Endothelial cell (in vitro differentiated cells): ENCODE measurements at regions not wholly inside any gene's neighbourhood (a gene's known extent, or its start where the extent isn't known, plus 50 kb on each side); places are given as distances from the start of the nearest gene placed in this dataset.
"Not testable (repeated sequence)": the region's sequence is repeated elsewhere in the genome, so short reads cannot be mapped to it uniquely, and the experiment has no call there.

Experiments
- DNase-seq: peaks from one replicate; pipeline ENCODE4 v3.0.0; 2021; ENCODE audit warnings: low spot score
- H3K27ac Mint-ChIP-seq: one replicate; pipeline ENCODE4 v1.8.0; 2021; ENCODE audit warnings: mixed read lengths, inconsistent platforms; ENCODE audit not compliant: unreplicated experiment
- H3K27me3 Mint-ChIP-seq: one replicate; pipeline ENCODE4 v1.8.0; 2021; ENCODE audit warnings: mild to moderate bottlenecking, moderate library complexity, mixed read lengths, inconsistent platforms; ENCODE audit not compliant: unreplicated experiment
- H3K36me3 Mint-ChIP-seq: one replicate; pipeline ENCODE4 v1.8.0; 2021; ENCODE audit warnings: mild to moderate bottlenecking, low read depth, mixed read lengths, inconsistent platforms; ENCODE audit not compliant: unreplicated experiment
- H3K4me1 Mint-ChIP-seq: one replicate; pipeline ENCODE4 v1.8.0; 2021; ENCODE audit warnings: mild to moderate bottlenecking, mixed read lengths, inconsistent platforms; ENCODE audit not compliant: unreplicated experiment
- H3K4me3 Mint-ChIP-seq: one replicate; pipeline ENCODE4 v1.8.0; 2021; ENCODE audit warnings: mild to moderate bottlenecking, mixed read lengths, inconsistent platforms; ENCODE audit not compliant: unreplicated experiment
- H3K9me3 Mint-ChIP-seq: one replicate; pipeline ENCODE4 v1.8.0; 2021; ENCODE audit warnings: mixed read lengths, inconsistent platforms; ENCODE audit not compliant: unreplicated experiment
- TF ChIP-seq, protein P1 (sequence below): fragments of 200-600 bp; sonication (generic); IDR thresholded peaks from one replicate; pipeline ENCODE4 v1.5.0; 2021; ENCODE audit warnings: antibody characterized with exemption; ENCODE audit not compliant: unreplicated experiment

DNA sequence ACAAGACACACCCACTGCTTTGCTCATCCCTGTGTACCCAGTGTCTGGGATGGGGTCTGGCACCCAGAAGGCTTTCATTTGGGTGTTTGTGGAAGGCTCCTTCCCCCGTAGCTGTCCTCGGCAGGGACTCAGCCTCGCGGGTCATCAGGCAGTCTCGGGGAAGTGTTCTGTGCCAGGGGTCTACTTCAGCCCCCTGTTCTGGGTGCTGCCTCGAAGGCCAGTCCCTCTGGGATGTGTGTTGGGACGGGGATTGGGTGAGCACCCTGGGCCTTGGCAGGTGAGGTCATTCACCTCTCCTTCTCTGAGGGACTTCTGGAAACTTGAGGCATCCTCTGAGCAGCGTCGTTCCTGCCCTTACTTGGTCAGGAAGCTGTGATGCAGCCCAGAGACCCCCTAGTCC lies 65.5 kb downstream of the RPUSD4 start:
- peaks cover 8% of the 10 kb centered on the region for H3K4me1 Mint-ChIP-seq
- H3K4me3 Mint-ChIP-seq, result no peak overlapping the region
- no peak overlapping the region for H3K27ac Mint-ChIP-seq
- H3K9me3 Mint-ChIP-seq, result no peaks in the 10 kb centered on the region
- H3K27me3 Mint-ChIP-seq, result peaks cover 4% of the 10 kb centered on the region
- TF ChIP-seq, protein P1, sequence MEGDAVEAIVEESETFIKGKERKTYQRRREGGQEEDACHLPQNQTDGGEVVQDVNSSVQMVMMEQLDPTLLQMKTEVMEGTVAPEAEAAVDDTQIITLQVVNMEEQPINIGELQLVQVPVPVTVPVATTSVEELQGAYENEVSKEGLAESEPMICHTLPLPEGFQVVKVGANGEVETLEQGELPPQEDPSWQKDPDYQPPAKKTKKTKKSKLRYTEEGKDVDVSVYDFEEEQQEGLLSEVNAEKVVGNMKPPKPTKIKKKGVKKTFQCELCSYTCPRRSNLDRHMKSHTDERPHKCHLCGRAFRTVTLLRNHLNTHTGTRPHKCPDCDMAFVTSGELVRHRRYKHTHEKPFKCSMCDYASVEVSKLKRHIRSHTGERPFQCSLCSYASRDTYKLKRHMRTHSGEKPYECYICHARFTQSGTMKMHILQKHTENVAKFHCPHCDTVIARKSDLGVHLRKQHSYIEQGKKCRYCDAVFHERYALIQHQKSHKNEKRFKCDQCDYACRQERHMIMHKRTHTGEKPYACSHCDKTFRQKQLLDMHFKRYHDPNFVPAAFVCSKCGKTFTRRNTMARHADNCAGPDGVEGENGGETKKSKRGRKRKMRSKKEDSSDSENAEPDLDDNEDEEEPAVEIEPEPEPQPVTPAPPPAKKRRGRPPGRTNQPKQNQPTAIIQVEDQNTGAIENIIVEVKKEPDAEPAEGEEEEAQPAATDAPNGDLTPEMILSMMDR, result no peak
- no peak for DNase-seq
- no peaks in the 10 kb centered on the region for H3K36me3 Mint-ChIP-seq

DNA sequence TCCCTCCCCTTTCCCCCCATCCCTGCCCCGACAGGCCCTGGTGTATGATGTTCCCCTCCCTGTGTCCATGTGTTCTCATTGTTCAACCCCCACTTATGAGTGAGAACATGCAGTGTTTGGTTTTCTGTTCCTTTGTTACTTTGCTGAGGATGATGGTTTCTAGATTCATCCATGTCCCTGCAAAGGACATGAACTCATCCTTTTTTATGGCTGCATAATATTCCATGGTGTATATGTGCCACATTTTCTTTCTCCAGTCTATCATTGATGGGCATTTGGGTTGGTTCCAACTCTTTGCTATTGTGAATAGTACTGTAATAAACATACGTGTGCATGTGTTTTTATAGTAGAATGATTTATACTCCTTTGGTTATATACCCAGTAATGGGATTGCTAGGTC lies 68.0 kb downstream of the RPUSD4 start:
- peaks cover 15% of the 10 kb centered on the region for H3K4me1 Mint-ChIP-seq
- not testable (repeated sequence) for H3K27ac Mint-ChIP-seq, H3K9me3 Mint-ChIP-seq, DNase-seq, H3K27me3 Mint-ChIP-seq, H3K4me3 Mint-ChIP-seq, H3K36me3 Mint-ChIP-seq

DNA sequence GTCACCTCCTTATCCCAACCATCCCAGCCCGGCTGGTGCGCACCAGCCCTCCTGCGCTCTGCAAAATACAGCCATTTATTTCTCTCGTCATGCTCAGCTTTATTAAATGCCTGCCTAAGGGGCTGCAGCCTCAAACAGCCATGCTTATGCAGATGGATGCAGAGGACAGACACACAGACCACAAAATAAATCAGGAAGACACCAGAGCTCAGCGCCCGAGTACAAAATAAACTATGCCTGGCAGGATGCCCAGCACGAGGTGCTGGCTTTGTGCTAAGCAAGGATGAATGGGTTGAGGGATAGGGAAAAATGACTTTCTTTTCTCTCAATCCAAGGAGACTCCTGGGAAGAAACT lies 70.5 kb downstream of the RPUSD4 start:
- Mint-ChIP-seq H3K9me3 (no peaks in the 10 kb centered on the region), H3K4me3 (no peak overlapping the region), H3K27me3 (no peaks in the 10 kb centered on the region), H3K36me3 (no peaks in the 10 kb centered on the region), H3K27ac (no peak overlapping the region), H3K4me1 (peaks cover 7% of the 10 kb centered on the region)
- TF ChIP-seq, protein P1, result no peak
- no peak for DNase-seq

DNA sequence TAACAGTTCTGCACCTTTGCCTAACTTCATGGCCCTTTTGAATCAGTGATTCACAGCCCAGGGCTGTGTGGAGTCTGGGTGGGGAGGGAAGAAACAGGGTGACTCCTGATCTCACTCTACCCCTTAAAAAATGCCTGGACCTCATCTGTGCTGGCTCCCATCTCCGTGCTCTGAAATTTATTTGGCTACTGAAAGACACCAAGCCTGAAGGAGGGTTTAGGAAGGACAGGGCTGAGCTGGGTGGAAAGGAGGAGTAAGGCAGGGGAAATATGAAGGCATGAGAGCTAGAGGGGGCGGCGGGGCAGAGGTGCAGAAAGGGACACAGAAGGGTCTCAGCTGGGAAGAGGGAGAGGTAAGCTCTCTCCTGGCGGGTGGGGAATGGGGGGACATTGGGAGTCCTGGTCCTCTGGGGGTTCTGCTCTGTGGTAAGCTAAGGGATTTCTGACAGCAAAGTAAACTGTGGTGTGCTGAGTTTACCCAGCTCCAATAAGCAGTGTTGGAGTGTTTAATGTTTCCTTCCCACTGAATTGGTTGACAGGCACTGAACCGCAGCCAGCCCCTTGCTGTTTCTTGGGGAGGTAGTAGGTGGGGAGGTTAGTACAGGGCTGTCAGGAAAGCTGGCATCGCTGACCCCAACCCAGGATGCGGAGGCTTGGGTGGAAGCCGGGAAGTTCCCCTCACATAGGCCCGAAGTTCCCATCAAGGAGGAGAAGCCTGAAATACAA lies 71.1 kb downstream of the RPUSD4 start:
- Mint-ChIP-seq H3K27ac (no peak overlapping the region), H3K27me3 (no peaks in the 10 kb centered on the region), H3K4me3 (no peak overlapping the region), H3K4me1 (peaks cover 9% of the 10 kb centered on the region), H3K36me3 (no peaks in the 10 kb centered on the region), H3K9me3 (no peaks in the 10 kb centered on the region)
- no peak for DNase-seq
- TF ChIP-seq, protein P1, result no peak

DNA sequence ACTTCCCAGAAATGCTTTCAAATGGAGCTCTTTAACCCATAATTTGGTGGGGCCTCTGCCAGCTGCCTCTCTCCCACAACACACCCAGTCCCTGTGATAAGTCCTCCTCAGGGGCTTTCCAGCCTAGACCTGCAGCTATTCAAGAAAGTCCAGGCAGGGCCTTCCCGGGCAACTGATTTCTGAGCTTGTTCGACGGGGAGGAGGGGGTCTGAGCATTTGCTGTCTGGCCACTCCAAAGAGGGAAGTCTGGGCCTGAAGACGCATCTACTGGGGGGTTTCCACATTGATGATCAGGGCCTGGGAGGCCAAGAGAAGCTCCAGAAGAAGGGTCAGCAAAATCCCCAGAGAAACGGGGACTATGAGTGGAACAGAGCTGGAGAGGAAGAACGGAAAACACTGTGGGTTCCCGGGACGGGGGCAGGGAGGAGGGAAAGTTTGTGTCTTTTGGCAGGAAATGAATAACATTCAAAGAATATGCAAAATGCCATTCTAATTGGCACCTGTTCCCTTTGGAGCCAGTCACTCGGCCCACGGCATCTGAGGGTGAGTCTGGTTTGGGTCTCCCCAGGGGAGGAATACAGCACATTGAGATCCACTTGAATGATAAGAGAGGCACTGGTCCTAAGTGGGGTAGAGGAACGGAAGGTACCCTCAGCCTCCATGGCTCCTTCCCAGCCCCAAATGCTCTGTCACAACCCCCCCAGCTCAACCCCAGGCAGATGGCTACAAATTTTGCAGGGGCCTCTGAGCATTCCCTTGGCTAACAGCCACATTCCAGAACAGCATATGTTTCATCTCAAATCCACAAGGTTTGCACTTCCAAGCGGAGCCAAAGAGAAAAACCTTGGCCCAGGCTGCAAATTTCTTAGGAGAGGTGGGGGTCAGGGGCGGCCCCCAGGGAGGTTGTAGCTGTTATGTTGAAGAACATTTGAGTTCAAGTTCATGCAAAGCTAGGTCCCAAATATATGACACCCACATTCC lies 72.0 kb downstream of the RPUSD4 start:
- H3K27ac Mint-ChIP-seq, result no peak overlapping the region
- DNase-seq, result no peak
- no peaks in the 10 kb centered on the region for H3K9me3 Mint-ChIP-seq
- no peak overlapping the region for H3K4me3 Mint-ChIP-seq
- TF ChIP-seq, protein P1, result no peak
- H3K36me3 Mint-ChIP-seq, result no peaks in the 10 kb centered on the region
- peaks cover 2% of the 10 kb centered on the region for H3K27me3 Mint-ChIP-seq
- peaks cover 19% of the 10 kb centered on the region for H3K4me1 Mint-ChIP-seq
